Activated CD4-positive, alpha-beta memory T cell treated with anti-CD3 and anti-CD28 coated beads, Interleukin-2, amount 10 ng/mL, durations not matched to agents 7 days and 5 days (primary cell): ENCODE measurements at regions not wholly inside any gene's neighbourhood (a gene's known extent, or its start where the extent isn't known, plus 50 kb on each side); places are given as distances from the start of the nearest gene placed in this dataset.
"Not testable (repeated sequence)": the region's sequence is repeated elsewhere in the genome, so short reads cannot be mapped to it uniquely, and the experiment has no call there.

Experiments
- CTCF ChIA-PET: fragments of 350-600 bp; sonication (Branson Sonifier 250); formaldehyde crosslinking; loops from one replicate; lab custom pipeline; 2021; ENCODE audit warnings: antibody characterized with exemption, inconsistent platforms; lab: Charles Lee
- POLR2A ChIA-PET: fragments of 350-600 bp; sonication (Branson Sonifier 250); formaldehyde crosslinking; loops from one replicate; lab custom pipeline; 2021; ENCODE audit warnings: antibody characterized with exemption; lab: Charles Lee
- DNase-seq: peaks from one replicate; pipeline ENCODE4 v3.0.0-alpha.2; 2020
- H3K27ac Mint-ChIP-seq: one replicate; pipeline ENCODE4 v1.8.0; 2021; ENCODE audit warnings: mild to moderate bottlenecking, mixed read lengths
- H3K27me3 Mint-ChIP-seq: one replicate; pipeline ENCODE4 v1.8.0; 2021; ENCODE audit warnings: mixed read lengths
- H3K36me3 Mint-ChIP-seq: one replicate; pipeline ENCODE4 v1.8.0; 2021; ENCODE audit warnings: low read depth, mixed read lengths
- H3K4me1 Mint-ChIP-seq: one replicate; pipeline ENCODE4 v1.8.0; 2021; ENCODE audit warnings: mixed read lengths
- H3K4me3 Mint-ChIP-seq: one replicate; pipeline ENCODE4 v1.8.0; 2021; ENCODE audit warnings: mild to moderate bottlenecking, mixed read lengths
- H3K9me3 Mint-ChIP-seq: one replicate; pipeline ENCODE4 v1.8.0; 2021; ENCODE audit warnings: mixed read lengths

- CTCF ChIA-PET: interaction anchor here (1.3 kb wide), 1 partner anchor 8 kb away, joined by 3 read pairs; no protein-coding TSS in a partner anchor
- H3K4me3 Mint-ChIP-seq: no peak overlapping the region
- no peak for DNase-seq
- H3K4me1 Mint-ChIP-seq: no peaks in the 10 kb centered on the region
- H3K27me3 Mint-ChIP-seq: no peaks in the 10 kb centered on the region
- H3K27ac Mint-ChIP-seq: no peak overlapping the region
- H3K36me3 Mint-ChIP-seq: no peaks in the 10 kb centered on the region
- H3K9me3 Mint-ChIP-seq: no peaks in the 10 kb centered on the region
- POLR2A ChIA-PET: no interaction called here
Measured at GRCh38 chr4:57342411-57342810, 232.2 kb upstream of the IGFBP7 start.

GRCh38 chr4:57338861-57339260, 228.7 kb upstream of the IGFBP7 start:
- DNase-seq: not testable (repeated sequence)

GRCh38 chr4:57333684-57334083, 223.5 kb upstream of the IGFBP7 start:
- POLR2A ChIA-PET: no interaction called here
- Mint-ChIP-seq H3K4me3 (no peak overlapping the region), H3K27me3 (no peaks in the 10 kb centered on the region), H3K4me1 (no peaks in the 10 kb centered on the region), H3K27ac (no peak overlapping the region), H3K9me3 (no peaks in the 10 kb centered on the region), H3K36me3 (no peaks in the 10 kb centered on the region)
- CTCF ChIA-PET: interaction anchor here (1.1 kb wide), 1 partner anchor 170 kb away, joined by 4 read pairs; no protein-coding TSS in a partner anchor
- no peak for DNase-seq

More at GRCh38 chr4:57338861-57339260, 228.7 kb upstream of the IGFBP7 start:
- CTCF ChIA-PET, H3K4me1 Mint-ChIP-seq, H3K27ac Mint-ChIP-seq, H3K27me3 Mint-ChIP-seq, H3K36me3 Mint-ChIP-seq, POLR2A ChIA-PET, H3K9me3 Mint-ChIP-seq, H3K4me3 Mint-ChIP-seq: not testable (repeated sequence)

- H3K27me3 Mint-ChIP-seq: no peaks in the 10 kb centered on the region
- POLR2A ChIA-PET: no interaction called here
- no peak for DNase-seq
- CTCF ChIA-PET: no interaction called here
- H3K4me3 Mint-ChIP-seq: no peak overlapping the region
- H3K27ac Mint-ChIP-seq: no peak overlapping the region
- H3K36me3 Mint-ChIP-seq: no peaks in the 10 kb centered on the region
- no peaks in the 10 kb centered on the region for H3K4me1 Mint-ChIP-seq
- no peaks in the 10 kb centered on the region for H3K9me3 Mint-ChIP-seq
Measured at GRCh38 chr4:57331959-57332358, 221.8 kb upstream of the IGFBP7 start.

GRCh38 chr4:57329279-57329678, 219.1 kb upstream of the IGFBP7 start:
- ChIA-PET CTCF (no interaction called here), POLR2A (no interaction called here)
- Mint-ChIP-seq H3K4me3 (no peak overlapping the region), H3K9me3 (no peaks in the 10 kb centered on the region), H3K4me1 (no peaks in the 10 kb centered on the region), H3K27me3 (no peaks in the 10 kb centered on the region), H3K36me3 (no peaks in the 10 kb centered on the region), H3K27ac (no peak overlapping the region)
- no peak for DNase-seq

- POLR2A ChIA-PET: no interaction called here
Measured at GRCh38 chr4:57324673-57325307, 214.6 kb upstream of the IGFBP7 start.

GRCh38 chr4:57320849-57321248, 210.7 kb upstream of the IGFBP7 start:
- no peak overlapping the region for H3K4me3 Mint-ChIP-seq
- H3K4me1 Mint-ChIP-seq: no peaks in the 10 kb centered on the region
- CTCF ChIA-PET: no interaction called here
- POLR2A ChIA-PET: no interaction called here
- no peaks in the 10 kb centered on the region for H3K9me3 Mint-ChIP-seq
- no peak overlapping the region for H3K27ac Mint-ChIP-seq
- no peak for DNase-seq
- H3K36me3 Mint-ChIP-seq: no peaks in the 10 kb centered on the region
- no peaks in the 10 kb centered on the region for H3K27me3 Mint-ChIP-seq

More at GRCh38 chr4:57324673-57325307, 214.6 kb upstream of the IGFBP7 start:
- DNase-seq: no peak
- CTCF ChIA-PET: no interaction called here
- H3K4me1 Mint-ChIP-seq: no peaks in the 10 kb centered on the region
- H3K27me3 Mint-ChIP-seq: no peaks in the 10 kb centered on the region
- no peak overlapping the region for H3K27ac Mint-ChIP-seq
- no peaks in the 10 kb centered on the region for H3K36me3 Mint-ChIP-seq
- no peaks in the 10 kb centered on the region for H3K9me3 Mint-ChIP-seq
- H3K4me3 Mint-ChIP-seq: no peak overlapping the region

GRCh38 chr4:57320217-57320616, 210.0 kb upstream of the IGFBP7 start:
- DNase-seq: no peak
- no peak overlapping the region for H3K27ac Mint-ChIP-seq
- ChIA-PET POLR2A (no interaction called here), CTCF (no interaction called here)
- H3K36me3 Mint-ChIP-seq: no peaks in the 10 kb centered on the region
- no peaks in the 10 kb centered on the region for H3K4me1 Mint-ChIP-seq
- no peaks in the 10 kb centered on the region for H3K9me3 Mint-ChIP-seq
- no peak overlapping the region for H3K4me3 Mint-ChIP-seq
- no peaks in the 10 kb centered on the region for H3K27me3 Mint-ChIP-seq

GRCh38 chr4:57318703-57319102, 208.5 kb upstream of the IGFBP7 start:
- Mint-ChIP-seq H3K4me3 (no peak overlapping the region), H3K36me3 (no peaks in the 10 kb centered on the region), H3K4me1 (no peaks in the 10 kb centered on the region), H3K27me3 (no peaks in the 10 kb centered on the region), H3K9me3 (no peaks in the 10 kb centered on the region), H3K27ac (no peak overlapping the region)
- POLR2A ChIA-PET: no interaction called here
- CTCF ChIA-PET: no interaction called here
- no peak for DNase-seq

GRCh38 chr4:57314636-57315035, 204.5 kb upstream of the IGFBP7 start:
- H3K36me3 Mint-ChIP-seq: no peaks in the 10 kb centered on the region
- no peak overlapping the region for H3K27ac Mint-ChIP-seq
- no peak for DNase-seq
- no peaks in the 10 kb centered on the region for H3K27me3 Mint-ChIP-seq
- no peak overlapping the region for H3K4me3 Mint-ChIP-seq
- POLR2A ChIA-PET: no interaction called here
- CTCF ChIA-PET: no interaction called here
- no peaks in the 10 kb centered on the region for H3K4me1 Mint-ChIP-seq
- no peaks in the 10 kb centered on the region for H3K9me3 Mint-ChIP-seq

- Mint-ChIP-seq H3K27me3 (no peaks in the 10 kb centered on the region), H3K4me1 (no peaks in the 10 kb centered on the region), H3K36me3 (no peaks in the 10 kb centered on the region), H3K4me3 (no peak overlapping the region), H3K9me3 (no peaks in the 10 kb centered on the region), H3K27ac (no peak overlapping the region)
- ChIA-PET POLR2A (no interaction called here), CTCF (no interaction called here)
- DNase-seq: no peak
Measured at GRCh38 chr4:57312296-57312695, 202.1 kb upstream of the IGFBP7 start.

- CTCF ChIA-PET: no interaction called here
- H3K27me3 Mint-ChIP-seq: no peaks in the 10 kb centered on the region
- POLR2A ChIA-PET: no interaction called here
Measured at GRCh38 chr4:57309658-57310057, 199.5 kb upstream of the IGFBP7 start.

GRCh38 chr4:57308301-57308700, 198.1 kb upstream of the IGFBP7 start:
- POLR2A ChIA-PET: no interaction called here
- no peak overlapping the region for H3K27ac Mint-ChIP-seq
- no peak for DNase-seq
- CTCF ChIA-PET: no interaction called here
- no peaks in the 10 kb centered on the region for H3K4me1 Mint-ChIP-seq
- no peaks in the 10 kb centered on the region for H3K27me3 Mint-ChIP-seq
- no peaks in the 10 kb centered on the region for H3K36me3 Mint-ChIP-seq
- H3K9me3 Mint-ChIP-seq: no peaks in the 10 kb centered on the region
- no peak overlapping the region for H3K4me3 Mint-ChIP-seq

More at GRCh38 chr4:57309658-57310057, 199.5 kb upstream of the IGFBP7 start:
- DNase-seq: no peak
- Mint-ChIP-seq H3K9me3 (no peaks in the 10 kb centered on the region), H3K4me1 (no peaks in the 10 kb centered on the region), H3K4me3 (no peak overlapping the region), H3K36me3 (no peaks in the 10 kb centered on the region), H3K27ac (no peak overlapping the region)

GRCh38 chr4:57305836-57306235, 195.7 kb upstream of the IGFBP7 start:
- ChIA-PET CTCF (no interaction called here), POLR2A (no interaction called here)
- H3K4me3 Mint-ChIP-seq: no peak overlapping the region
- no peaks in the 10 kb centered on the region for H3K4me1 Mint-ChIP-seq
- DNase-seq: no peak
- no peaks in the 10 kb centered on the region for H3K9me3 Mint-ChIP-seq
- H3K27me3 Mint-ChIP-seq: no peaks in the 10 kb centered on the region
- no peaks in the 10 kb centered on the region for H3K36me3 Mint-ChIP-seq
- no peak overlapping the region for H3K27ac Mint-ChIP-seq
